Testis (tissue), 2 donors: ENCODE measurements at regions not wholly inside any gene's neighbourhood (a gene's known extent, or its start where the extent isn't known, plus 50 kb on each side); places are given as distances from the start of the nearest gene placed in this dataset.

ENCODE experiments used
- DNase-seq: peaks from one replicate; pipeline ENCODE4 v3.0.0-alpha.2; 2019
- H3K27ac ChIP-seq, 2 donors: fragments of 200-600 bp; sonication (generic); one replicate each; pipeline ENCODE4 v1.5.1; 2019
- H3K27me3 ChIP-seq: fragments of 200-600 bp; sonication (generic); one replicate; pipeline ENCODE4 v1.5.1; 2019
- H3K36me3 ChIP-seq: fragments of 200-600 bp; sonication (generic); one replicate; pipeline ENCODE4 v1.5.1; 2017; ENCODE audit warnings: low read depth; ENCODE audit errors: missing control alignments
- H3K4me1 ChIP-seq: fragments of 200-600 bp; sonication (generic); one replicate; pipeline ENCODE4 v1.5.1; 2019
- H3K4me3 ChIP-seq, 2 donors: fragments of 200-600 bp; sonication (generic); one replicate each; pipeline ENCODE4 v1.5.1; 2017 to 2019
- H3K9me3 ChIP-seq: fragments of 200-600 bp; sonication (generic); one replicate; pipeline ENCODE4 v1.5.1; 2017
- CTCF ChIP-seq, 3 experiments: fragments of 450-650 bp in 2 of 3; fragments of 200-600 bp in 1 of 3; sonication (generic) in 1 of 3; IDR thresholded peaks; one replicate each; pipeline ENCODE4 v1.5.1; 2016 to 2019; ENCODE audit warnings: antibody characterized with exemption in 3 of 3, mild to moderate bottlenecking in 2 of 3, moderate library complexity in 1 of 3
- POLR2A ChIP-seq: fragments of 450-650 bp; IDR thresholded peaks from one replicate; pipeline ENCODE4 v1.6.1; 2017; ENCODE audit warnings: antibody characterized with exemption, mild to moderate bottlenecking, moderate library complexity
- WGBS, 2 donors: methylation state at CpG; one replicate each; pipeline ENCODE4 v1.1.5; 2018; 5-methylcytosine and 5-hydroxymethylcytosine counted together
- intact Hi-C: fragments of 100-400 bp; cut with DNase I; formaldehyde crosslinking; loops from one replicate; pipeline ENCODE4 v1.15.1; 2023; ENCODE audit warnings: low total_unique reads

- Histone ChIP-seq H3K4me3 (no peak overlapping the region), H3K27me3 (no peaks in the 10 kb centered on the region), H3K9me3 (no peaks in the 10 kb centered on the region), H3K36me3 (no peaks in the 10 kb centered on the region), H3K27ac (no peak overlapping the region), H3K4me1 (peaks cover 15% of the 10 kb centered on the region)
- 79 to 85% methylated on average over 1 of the region's 1 CpG for WGBS, 2 donors
- TF ChIP-seq POLR2A (no peak), CTCF (IDR thresholded peaks at IDR 0.05) (no peak)
- DNase-seq = no peak
- intact Hi-C loops = no loop called here
Measured at GRCh38 chr9:73079326-73079725, 72.3 kb upstream of the ANXA1 start.

GRCh38 chr9:73077625-73078030 lies 74.0 kb upstream of the ANXA1 start:
- H3K36me3 ChIP-seq = no peaks in the 10 kb centered on the region
- DNase-seq = no peak
- no peak overlapping the region for H3K4me3 ChIP-seq
- TF ChIP-seq CTCF (IDR thresholded peaks at IDR 0.05) = no peak
- no peak for TF ChIP-seq POLR2A
- H3K4me1 ChIP-seq = peaks cover 15% of the 10 kb centered on the region
- no peaks in the 10 kb centered on the region for H3K27me3 ChIP-seq
- no peak overlapping the region for H3K27ac ChIP-seq
- intact Hi-C loops = no loop called here
- H3K9me3 ChIP-seq = no peaks in the 10 kb centered on the region

- Histone ChIP-seq H3K27ac (no peak overlapping the region), H3K9me3 (no peaks in the 10 kb centered on the region), H3K27me3 (no peaks in the 10 kb centered on the region), H3K36me3 (no peaks in the 10 kb centered on the region), H3K4me1 (peaks cover 11% of the 10 kb centered on the region), H3K4me3 (no peak overlapping the region)
- intact Hi-C loops = no loop called here
- no peak for TF ChIP-seq CTCF (IDR thresholded peaks at IDR 0.05)
- TF ChIP-seq POLR2A = no peak
- DNase-seq = no peak
Measured at GRCh38 chr9:73076970-73077369, 74.7 kb upstream of the ANXA1 start.

GRCh38 chr9:73074176-73074708 lies 77.4 kb upstream of the ANXA1 start:
- intact Hi-C loops = no loop called here
- no peaks in the 10 kb centered on the region for H3K27me3 ChIP-seq
- TF ChIP-seq CTCF (IDR thresholded peaks at IDR 0.05) (no peak), POLR2A (no peak)
- H3K36me3 ChIP-seq = no peaks in the 10 kb centered on the region
- H3K27ac ChIP-seq = no peak overlapping the region
- H3K4me3 ChIP-seq = no peak overlapping the region
- no peak for DNase-seq
- no peaks in the 10 kb centered on the region for H3K9me3 ChIP-seq
- WGBS, 2 donors = 44 to 47% methylated on average over 2 of the region's 2 CpGs
- H3K4me1 ChIP-seq = no peaks in the 10 kb centered on the region

GRCh38 chr9:73073337-73074175 lies 78.1 kb upstream of the ANXA1 start:
- Histone ChIP-seq H3K36me3 (no peaks in the 10 kb centered on the region), H3K4me3 (no peak overlapping the region), H3K9me3 (no peaks in the 10 kb centered on the region), H3K27me3 (no peaks in the 10 kb centered on the region), H3K27ac (no peak overlapping the region), H3K4me1 (no peaks in the 10 kb centered on the region)
- intact Hi-C loops = no loop called here
- TF ChIP-seq POLR2A (no peak), CTCF (IDR thresholded peaks at IDR 0.05) (no peak)
- no peak for DNase-seq
- 77 to 84% methylated on average over 5 of the region's 5 CpGs for WGBS, 2 donors
